Tibial nerve (tissue), 4 donors: ENCODE measurements at regions not wholly inside any gene's neighbourhood (a gene's known extent, or its start where the extent isn't known, plus 50 kb on each side); places are given as distances from the start of the nearest gene placed in this dataset.
"Not testable (repeated sequence)": the region's sequence is repeated elsewhere in the genome, so short reads cannot be mapped to it uniquely, and the experiment has no call there.

ENCODE experiments used
- CTCF ChIP-seq, 5 experiments: fragments of 200-600 bp in 3 of 5; fragments of 450-650 bp in 2 of 5; sonication (generic) in 3 of 5; IDR thresholded peaks; one replicate each; pipeline ENCODE4 v1.5.1; 2016 to 2019; ENCODE audit warnings: antibody characterized with exemption in 5 of 5, mild to moderate bottlenecking in 3 of 5, moderate library complexity in 2 of 5
- EP300 ChIP-seq, 2 donors: sonication (generic); formaldehyde crosslinking; IDR thresholded peaks; one replicate each; pipeline ENCODE4 v1.6.1; 2017; ENCODE audit warnings: antibody characterized with exemption in 2 of 2, mild to moderate bottlenecking in 1 of 2

- not testable (repeated sequence) for TF ChIP-seq CTCF, EP300 (IDR thresholded peaks at IDR 0.05)
These were observed 134.3 kb upstream of the VOPP1 start for GRCh38 chr7:55706451-55707195.
